Superior temporal gyrus (tissue), 1 donor: ENCODE measurements at regions not wholly inside any gene's neighbourhood (a gene's known extent, or its start where the extent isn't known, plus 50 kb on each side); places are given as distances from the start of the nearest gene placed in this dataset.
"Not testable (repeated sequence)": the region's sequence is repeated elsewhere in the genome, so short reads cannot be mapped to it uniquely, and the experiment has no call there.

Source experiments
- DNase-seq: peaks from one replicate; pipeline ENCODE4 v3.0.0-alpha.2; 2016; ENCODE audit errors: extremely low spot score

DNA sequence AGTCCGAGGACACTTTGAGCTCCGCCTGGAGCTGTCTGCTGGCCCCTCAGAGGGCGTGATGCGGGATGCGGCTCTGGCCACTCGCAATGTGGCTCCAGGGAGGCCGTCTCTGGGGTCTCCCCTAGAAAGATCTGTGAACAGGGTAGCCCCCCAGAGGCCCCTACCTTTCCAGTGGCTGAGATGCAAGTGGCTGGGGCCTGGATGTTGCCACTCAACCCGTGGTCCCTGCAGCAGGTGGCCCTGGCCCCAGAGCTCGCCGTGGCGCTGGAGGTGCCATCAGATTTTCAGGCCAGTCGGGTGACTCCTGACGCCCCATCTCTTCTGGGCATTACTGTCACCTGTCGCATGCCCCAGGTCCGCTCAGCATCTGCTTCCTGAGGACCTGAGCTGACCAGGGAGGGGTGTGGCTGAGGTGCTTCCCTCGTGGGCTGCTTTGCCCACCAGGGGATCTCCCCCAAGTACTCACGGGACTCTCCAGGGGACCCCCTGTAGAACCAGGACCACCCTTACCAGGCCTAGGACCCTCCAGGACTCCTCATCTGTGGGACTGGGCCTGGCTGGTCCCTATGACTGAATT, 102.1 kb upstream of the LRPAP1 start:
- no peak for DNase-seq

DNA sequence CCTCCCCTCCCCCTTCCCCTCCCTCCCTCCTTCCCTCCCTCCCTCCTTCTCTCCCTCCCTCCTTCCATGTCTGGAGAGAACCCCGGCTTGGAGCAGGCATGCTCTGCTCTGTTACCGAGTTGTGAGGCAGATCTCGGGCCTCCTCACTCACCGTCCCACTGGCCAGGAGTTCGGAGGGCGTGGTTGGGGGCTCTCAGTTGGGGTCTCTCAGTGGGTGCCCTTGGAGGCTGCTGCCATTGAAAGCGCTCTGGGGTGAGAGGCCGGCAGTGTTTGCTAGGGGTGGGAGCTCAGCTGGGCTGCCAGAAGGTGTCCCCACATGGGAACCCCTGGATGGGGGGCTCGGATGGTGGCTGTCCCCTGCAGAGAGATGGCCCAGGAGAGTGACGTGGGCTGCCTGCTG, 101.1 kb upstream of the LRPAP1 start:
- not testable (repeated sequence) for DNase-seq

DNA sequence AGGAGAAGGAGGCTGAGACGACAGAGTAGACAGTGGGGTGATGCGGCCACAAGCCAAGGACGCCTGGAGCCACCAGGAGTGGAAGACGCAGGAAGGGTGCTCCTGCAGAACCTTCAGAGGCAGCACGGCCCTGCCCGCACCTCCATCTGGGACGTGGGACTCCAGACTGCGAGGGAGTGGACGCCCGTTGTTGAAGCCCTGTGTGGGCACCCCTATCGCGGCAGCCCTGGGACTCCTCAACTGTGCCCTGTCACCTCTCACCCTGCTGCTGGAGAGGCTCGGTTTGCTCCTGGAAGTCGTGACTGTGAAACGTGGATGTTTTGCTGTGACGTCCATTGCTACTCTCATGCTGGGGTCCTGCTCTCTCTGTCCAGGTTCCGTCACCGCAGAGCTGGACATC, 100.6 kb upstream of the LRPAP1 start:
- not testable (repeated sequence) for DNase-seq

GRCh38 chr4:3631544-3632266, 99.5 kb upstream of the LRPAP1 start:
- DNase-seq = not testable (repeated sequence)

DNA sequence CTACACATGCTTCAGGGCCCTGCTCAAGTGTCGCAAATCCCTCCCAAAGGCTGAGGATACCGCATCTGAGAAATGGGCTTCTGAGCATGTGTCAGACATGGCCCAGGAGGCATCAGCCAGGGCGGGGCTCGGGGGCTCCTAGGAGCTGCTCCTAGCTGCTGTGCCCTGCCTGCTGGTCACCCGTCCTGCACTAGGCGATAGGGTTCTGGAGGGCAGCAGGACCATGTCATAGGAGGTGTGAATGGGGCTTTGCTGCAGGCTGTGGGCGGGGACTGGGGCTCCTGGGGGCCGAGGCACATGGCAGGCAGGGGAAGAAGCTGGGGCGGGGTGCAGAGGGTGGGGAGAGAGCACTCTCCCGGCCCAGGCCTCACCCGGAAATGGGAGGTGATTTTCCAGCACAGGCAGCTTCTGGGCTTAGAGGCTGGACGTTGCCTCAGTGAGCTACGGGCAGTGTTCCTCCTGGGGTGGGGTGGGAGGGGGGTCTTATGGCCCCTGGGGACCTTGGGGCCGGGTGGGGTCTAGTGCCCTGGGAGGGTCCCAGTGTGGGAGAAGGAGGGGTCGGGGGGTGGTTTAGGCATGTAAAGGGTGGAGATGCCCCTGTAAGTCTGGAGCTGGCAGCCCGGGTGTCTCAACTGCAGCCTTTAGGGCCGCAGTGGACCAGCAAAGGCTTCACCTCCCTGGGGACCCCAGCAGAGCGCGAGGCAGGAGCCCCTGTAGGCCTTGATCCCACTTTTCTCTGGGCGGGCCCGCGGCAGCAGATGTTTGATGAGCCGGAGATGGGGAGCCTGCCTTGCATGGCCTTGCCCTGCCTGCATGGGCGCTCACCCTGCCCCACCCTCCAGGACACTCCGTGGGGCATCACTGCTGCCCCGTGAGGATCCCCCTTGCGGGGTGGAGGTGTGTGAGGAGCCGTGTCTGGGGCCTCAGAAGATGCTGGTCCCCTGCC, 98.6 kb upstream of the LRPAP1 start:
- no peak for DNase-seq

- DNase-seq = no peak
Measured at GRCh38 chr4:3630136-3630597, 97.9 kb upstream of the LRPAP1 start.

GRCh38 chr4:3629665-3630064, 97.4 kb upstream of the LRPAP1 start:
- DNase-seq = no peak

GRCh38 chr4:3629176-3629575, 97.0 kb upstream of the LRPAP1 start:
- DNase-seq = not testable (repeated sequence)

DNA sequence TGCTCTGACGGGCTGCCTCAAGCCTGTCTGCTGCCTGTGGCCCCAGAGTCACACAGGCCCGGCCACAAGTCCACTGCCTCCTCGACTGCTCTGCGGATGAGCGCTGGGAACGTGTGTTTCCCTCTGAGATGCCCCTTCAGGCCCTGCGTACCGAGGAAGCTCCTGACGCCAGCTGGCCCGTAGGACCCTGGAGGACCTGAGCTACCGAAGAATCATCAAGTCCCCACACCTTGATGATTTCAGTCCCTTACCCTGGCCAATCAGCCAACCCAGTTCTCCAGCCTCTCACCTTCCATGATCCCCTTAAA, 96.6 kb upstream of the LRPAP1 start:
- DNase-seq = no peak

DNA sequence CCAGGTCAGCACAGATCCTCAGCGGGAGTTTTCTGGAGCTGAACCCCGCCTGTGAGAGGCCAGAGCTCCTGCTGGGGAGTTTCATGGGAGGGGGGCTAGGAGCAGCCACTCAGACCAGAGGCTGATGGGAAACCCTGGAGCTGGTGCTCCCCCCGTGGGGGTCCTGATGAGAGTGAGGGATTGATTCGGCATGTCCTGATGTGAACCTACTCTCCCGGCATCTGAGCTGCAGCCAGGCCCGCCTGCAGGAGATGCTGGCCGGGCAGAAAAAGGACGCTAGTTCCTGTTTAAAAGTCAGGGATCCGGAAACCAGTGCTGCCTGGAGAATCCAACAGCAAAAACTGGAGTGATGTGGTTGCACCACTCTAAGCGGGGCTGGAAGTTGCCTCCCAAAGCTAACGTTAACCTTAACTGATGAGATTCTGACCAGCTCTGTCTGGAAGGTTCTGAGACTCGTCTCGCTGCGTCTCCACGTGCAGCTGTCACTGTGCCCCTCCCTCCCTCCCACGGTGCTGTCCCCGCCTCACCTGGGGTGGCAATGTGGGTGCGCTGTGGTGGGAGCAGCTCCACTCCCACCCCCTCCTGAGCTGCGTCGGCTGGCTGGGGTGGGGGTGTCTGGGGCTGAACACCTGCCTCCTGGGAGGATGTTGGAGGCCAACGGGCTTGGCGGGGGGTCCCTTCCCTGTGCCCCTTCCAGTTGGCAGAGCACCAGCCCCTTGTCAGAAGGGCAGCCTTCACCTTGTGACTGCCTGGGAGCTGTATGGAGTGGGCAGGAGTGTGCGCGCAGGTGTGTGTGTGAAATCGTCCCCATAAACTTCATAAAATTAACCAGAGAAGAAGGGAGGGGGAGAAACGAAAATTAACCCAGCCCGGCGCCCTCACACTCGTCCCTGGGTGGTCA, 96.0 kb upstream of the LRPAP1 start:
- not testable (repeated sequence) for DNase-seq

- DNase-seq = not testable (repeated sequence)
Measured at GRCh38 chr4:3627456-3627855, 95.2 kb upstream of the LRPAP1 start.

DNA sequence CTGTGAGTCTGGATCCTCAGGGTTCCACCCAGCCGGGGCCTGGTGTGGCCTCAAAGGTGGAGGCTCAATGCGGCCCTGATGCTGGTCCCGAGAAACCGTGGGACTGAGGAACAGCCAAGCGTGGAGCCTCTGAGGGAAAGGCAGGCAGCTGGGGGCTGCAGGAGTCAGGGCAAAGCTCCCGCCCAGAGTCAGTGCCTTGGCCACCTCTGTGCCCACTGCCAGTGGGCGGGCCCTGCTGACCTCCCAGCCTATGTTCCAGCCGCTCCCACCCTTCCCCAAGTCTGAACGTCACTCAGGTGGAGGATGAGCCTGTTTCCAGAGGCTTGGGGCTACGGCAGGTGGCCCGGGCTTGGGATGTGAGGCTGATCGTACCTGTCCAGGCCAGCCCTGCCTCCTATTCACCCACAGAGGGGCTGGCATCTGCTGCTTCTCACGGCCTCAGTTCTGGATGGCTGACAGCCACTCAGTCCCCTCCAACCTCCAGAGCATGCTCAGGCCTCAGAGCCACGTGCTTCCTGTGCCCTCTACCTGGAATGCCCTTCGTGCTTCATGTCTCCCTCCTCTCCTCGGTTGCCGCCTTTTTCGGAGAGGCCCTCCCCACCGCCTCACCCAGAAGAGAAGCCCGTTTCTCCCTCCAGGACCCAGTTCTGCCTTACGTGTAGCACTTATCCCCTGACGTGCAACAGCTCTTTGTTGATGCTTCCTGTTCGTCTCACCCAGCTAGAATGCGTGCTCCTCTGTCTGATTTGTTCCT, 94.1 kb upstream of the LRPAP1 start:
- not testable (repeated sequence) for DNase-seq

- not testable (repeated sequence) for DNase-seq
Measured at GRCh38 chr4:3625286-3625875, 93.2 kb upstream of the LRPAP1 start.

GRCh38 chr4:3623809-3624329, 91.6 kb upstream of the LRPAP1 start:
- DNase-seq = not testable (repeated sequence)

DNA sequence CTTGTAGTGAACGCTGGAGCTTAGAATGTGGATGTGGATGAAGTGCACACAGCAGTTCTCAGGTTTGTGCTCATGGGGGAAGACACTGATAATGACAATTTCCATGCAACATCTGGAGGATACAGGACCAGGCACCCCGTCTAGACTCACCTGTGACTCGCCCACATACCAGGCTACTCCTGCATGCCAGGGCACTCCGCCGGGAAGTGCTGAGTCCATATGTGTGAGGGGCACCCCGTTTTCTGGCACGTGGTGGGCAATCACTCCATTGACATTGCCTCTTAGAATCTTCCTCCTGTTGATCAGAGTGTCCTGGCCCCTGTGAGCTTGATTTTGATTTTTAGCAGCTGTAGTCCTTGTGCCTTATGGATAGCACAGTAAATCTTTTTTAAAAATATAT, 90.9 kb upstream of the LRPAP1 start:
- no peak for DNase-seq

GRCh38 chr4:3620365-3620764, 88.1 kb upstream of the LRPAP1 start:
- not testable (repeated sequence) for DNase-seq

DNA sequence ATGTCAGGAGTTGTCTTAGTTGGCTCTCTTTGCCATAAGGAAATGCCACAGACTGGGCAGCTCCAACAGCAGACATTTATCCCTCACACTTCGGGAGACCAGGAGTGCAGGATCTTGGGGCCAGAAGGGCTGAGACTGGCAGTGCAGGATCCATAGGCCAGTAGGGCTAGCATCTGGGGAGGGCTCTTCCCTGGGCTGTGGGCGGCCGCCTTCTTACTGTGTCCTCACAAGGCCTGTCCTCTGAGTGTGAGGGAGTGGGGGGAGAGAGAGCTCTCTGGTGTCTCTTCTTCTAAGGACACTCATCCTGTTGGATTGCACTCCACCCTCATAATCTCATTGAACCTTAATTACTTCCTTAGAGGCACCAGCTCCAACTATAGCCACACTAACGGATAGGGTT, 87.5 kb upstream of the LRPAP1 start:
- not testable (repeated sequence) for DNase-seq

GRCh38 chr4:3618341-3618740, 86.1 kb upstream of the LRPAP1 start:
- not testable (repeated sequence) for DNase-seq

- no peak for DNase-seq
Measured at GRCh38 chr4:3615386-3616286, 83.4 kb upstream of the LRPAP1 start.
